Right lobe of liver (tissue), 4 donors: ENCODE measurements at regions not wholly inside any gene's neighbourhood (a gene's known extent, or its start where the extent isn't known, plus 50 kb on each side); places are given as distances from the start of the nearest gene placed in this dataset.

ENCODE experiments used
- CTCF ChIP-seq, 4 donors: fragments of 200-600 bp in 3 of 4; fragments of 450-650 bp in 1 of 4; IDR thresholded peaks; one replicate each; pipeline versions ENCODE4 v1.5.1 to v1.8.0; 2016 to 2022; ENCODE audit warnings: antibody characterized with exemption in 4 of 4, mild to moderate bottlenecking in 2 of 4
- POLR2A ChIP-seq: fragments of 450-650 bp; IDR thresholded peaks from one replicate; pipeline ENCODE4 v1.6.1; 2017; ENCODE audit warnings: antibody characterized with exemption, mild to moderate bottlenecking
- donor health status: DM: no; HTN: no; CAD: no.
- donor health status: DM: no; HTN: no; CAD: no.
- donor health status: DM: no; HTN: yes; CAD: no.

GRCh38 chr4:157992038-157992705, 180.7 kb downstream of the GASK1B start:
- TF ChIP-seq CTCF (IDR thresholded peaks at IDR 0.05) (peak; percentile 59 to 77 (median 72)), POLR2A (no peak)
